HepG2 (cell line): ENCODE measurements at regions not wholly inside any gene's neighbourhood (a gene's known extent, or its start where the extent isn't known, plus 50 kb on each side); places are given as distances from the start of the nearest gene placed in this dataset.

Experiments used
- CBFB ChIP-seq: sonication (generic); formaldehyde crosslinking; IDR thresholded peaks from 2 replicates; pipeline ENCODE4 v1.4.0; 2020; ENCODE audit warnings: missing genetic modification reagents
- CEBPZ ChIP-seq: IDR thresholded peaks from 2 replicates; pipeline ENCODE4 v1.6.1; 2012; ENCODE audit warnings: low read length, improper control_type of control experiment
- FLYWCH1 ChIP-seq: sonication (generic); formaldehyde crosslinking; IDR thresholded peaks from 2 replicates; pipeline ENCODE4 v1.8.1; 2023; ENCODE audit warnings: mild to moderate bottlenecking, missing genetic modification reagents
- KDM1A ChIP-seq: IDR thresholded peaks from 2 replicates; pipeline ENCODE4 v1.6.1; 2016; ENCODE audit warnings: missing compliant biosample characterization
- MEF2D ChIP-seq: sonication (generic); formaldehyde crosslinking; IDR thresholded peaks from 2 replicates; pipeline ENCODE4 v1.5.1; 2020; ENCODE audit warnings: mild to moderate bottlenecking, missing genetic modification reagents
- PITX1 ChIP-seq: sonication (generic); formaldehyde crosslinking; IDR thresholded peaks from 2 replicates; pipeline ENCODE4 v1.5.1; 2020; ENCODE audit warnings: mild to moderate bottlenecking, missing genetic modification reagents
- PRPF4 ChIP-seq: fragments of 200-400 bp; formaldehyde crosslinking; IDR thresholded peaks from 2 replicates; pipeline ENCODE4 v1.6.1; 2016; ENCODE audit warnings: low read length, low read depth; ENCODE audit not compliant: poor library complexity, severe bottlenecking
- SNAPC5 ChIP-seq: sonication (generic); formaldehyde crosslinking; IDR thresholded peaks from 2 replicates; pipeline ENCODE4 v1.8.1; 2023; ENCODE audit warnings: mild to moderate bottlenecking, missing genetic modification reagents, borderline replicate concordance
- ZFP41 ChIP-seq: sonication (generic); formaldehyde crosslinking; IDR thresholded peaks from 2 replicates; pipeline ENCODE4 v1.4.0; 2020; ENCODE audit warnings: mild to moderate bottlenecking, missing genetic modification reagents, borderline replicate concordance
- ZNF567 ChIP-seq: sonication (generic); formaldehyde crosslinking; IDR thresholded peaks from 2 replicates; pipeline ENCODE4 v1.8.1; 2023; ENCODE audit warnings: mild to moderate bottlenecking, missing genetic modification reagents, borderline replicate concordance
- ZNF609 ChIP-seq: sonication (generic); formaldehyde crosslinking; IDR thresholded peaks from 2 replicates; pipeline ENCODE4 v1.4.0; 2020; ENCODE audit warnings: mild to moderate bottlenecking, missing genetic modification reagents, borderline replicate concordance
- ZNF816 ChIP-seq: sonication (generic); formaldehyde crosslinking; IDR thresholded peaks from 2 replicates; pipeline ENCODE4 v1.8.0; 2022; ENCODE audit warnings: missing genetic modification reagents, mild to moderate bottlenecking, borderline replicate concordance
- ZSCAN25 ChIP-seq: sonication (generic); formaldehyde crosslinking; IDR thresholded peaks from 2 replicates; pipeline ENCODE4 v1.8.0; 2022; ENCODE audit warnings: mild to moderate bottlenecking, missing genetic modification reagents
- ZSCAN30 ChIP-seq: sonication (generic); formaldehyde crosslinking; IDR thresholded peaks from 2 replicates; pipeline ENCODE4 v1.5.0; 2020; ENCODE audit warnings: mild to moderate bottlenecking, missing genetic modification reagents
- TF ChIP-seq, protein P1 (sequence below): sonication (generic); formaldehyde crosslinking; IDR thresholded peaks from 2 replicates; pipeline ENCODE4 v1.5.0; 2020; ENCODE audit warnings: mild to moderate bottlenecking, missing genetic modification reagents

DNA sequence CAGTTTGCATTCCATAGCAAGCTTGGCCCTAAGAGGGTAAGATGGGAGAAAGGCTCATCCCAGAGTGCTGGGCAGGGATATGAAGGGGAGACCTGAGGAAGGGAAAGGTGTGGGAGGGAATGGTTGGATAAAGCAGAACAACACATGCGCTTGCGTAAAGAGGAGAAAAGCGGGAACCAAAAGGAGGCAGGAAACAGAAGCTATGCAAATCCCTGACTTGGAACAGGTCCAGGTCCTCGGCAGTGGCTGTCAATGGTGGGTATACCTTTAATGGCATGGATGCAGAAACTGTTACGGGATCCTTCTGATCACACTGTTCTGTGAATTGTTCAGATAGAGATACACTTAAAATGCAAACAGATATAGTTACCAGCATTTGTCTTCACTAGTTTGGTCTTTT lies 455.6 kb downstream of the SIPA1L2 start (continued):
- TF ChIP-seq ZNF609 (CRISPR knock-in tag) (no peak), PITX1 (CRISPR knock-in tag) (no peak), MEF2D (CRISPR knock-in tag) (no peak), ZFP41 (CRISPR knock-in tag) (no peak), KDM1A (CRISPR knock-in tag) (no peak), ZSCAN25 (CRISPR knock-in tag) (no peak), CEBPZ (no peak), ZSCAN30 (no peak), ZNF816 (CRISPR knock-in tag) (no peak), ZNF567 (no peak), SNAPC5 (no peak), FLYWCH1 (CRISPR knock-in tag) (no peak), PRPF4 (no peak), CBFB (no peak)
- TF ChIP-seq, protein P1, sequence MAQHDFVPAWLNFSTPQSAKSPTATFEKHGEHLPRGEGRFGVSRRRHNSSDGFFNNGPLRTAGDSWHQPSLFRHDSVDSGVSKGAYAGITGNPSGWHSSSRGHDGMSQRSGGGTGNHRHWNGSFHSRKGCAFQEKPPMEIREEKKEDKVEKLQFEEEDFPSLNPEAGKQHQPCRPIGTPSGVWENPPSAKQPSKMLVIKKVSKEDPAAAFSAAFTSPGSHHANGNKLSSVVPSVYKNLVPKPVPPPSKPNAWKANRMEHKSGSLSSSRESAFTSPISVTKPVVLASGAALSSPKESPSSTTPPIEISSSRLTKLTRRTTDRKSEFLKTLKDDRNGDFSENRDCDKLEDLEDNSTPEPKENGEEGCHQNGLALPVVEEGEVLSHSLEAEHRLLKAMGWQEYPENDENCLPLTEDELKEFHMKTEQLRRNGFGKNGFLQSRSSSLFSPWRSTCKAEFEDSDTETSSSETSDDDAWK: no peak
